Stimulated activated CD4-positive, alpha-beta T cell treated with anti-CD3 and anti-CD28 coated beads, Interleukin-1b, Interleukin-23, amount 100 ng/mL, for 4 hours (primary cell): ENCODE measurements at regions not wholly inside any gene's neighbourhood (a gene's known extent, or its start where the extent isn't known, plus 50 kb on each side); places are given as distances from the start of the nearest gene placed in this dataset.
"Not testable (repeated sequence)": the region's sequence is repeated elsewhere in the genome, so short reads cannot be mapped to it uniquely, and the experiment has no call there.

Source experiments
- DNase-seq, 2 donors: peaks; one replicate each; pipeline ENCODE4 v3.0.0-alpha.2; 2020; ENCODE audit warnings: low read depth in 2 of 2

GRCh38 chr16:61002479-61003204 lies 1033.6 kb downstream of the CDH8 start:
- DNase-seq = no peak

- DNase-seq = no peak
Measured at GRCh38 chr16:60991886-60992285, 1044.4 kb downstream of the CDH8 start.

GRCh38 chr16:60989592-60989991 lies 1046.6 kb downstream of the CDH8 start:
- no peak for DNase-seq

GRCh38 chr16:60979119-60979518 lies 1057.1 kb downstream of the CDH8 start:
- DNase-seq = no peak

- DNase-seq = no peak
Measured at GRCh38 chr16:60949800-60950199, 1086.4 kb downstream of the CDH8 start.

- no peak for DNase-seq
Measured at GRCh38 chr16:60945225-60945624, 1091.0 kb downstream of the CDH8 start.

- not testable (repeated sequence) for DNase-seq
Measured at GRCh38 chr16:60936189-60936588, 1100.0 kb downstream of the CDH8 start.

GRCh38 chr16:60932600-60932999 lies 1103.6 kb downstream of the CDH8 start:
- no peak for DNase-seq

- DNase-seq = no peak
Measured at GRCh38 chr16:60930291-60930690, 1105.9 kb downstream of the CDH8 start.

- no peak for DNase-seq
Measured at GRCh38 chr16:60922920-60923319, 1113.3 kb downstream of the CDH8 start.

GRCh38 chr16:60914334-60914733 lies 1121.9 kb downstream of the CDH8 start:
- DNase-seq = no peak

GRCh38 chr16:60907645-60908044 lies 1128.6 kb downstream of the CDH8 start:
- no peak for DNase-seq

GRCh38 chr16:60905811-60906210 lies 1130.4 kb downstream of the CDH8 start:
- no peak for DNase-seq

GRCh38 chr16:60902114-60902513 lies 1134.1 kb downstream of the CDH8 start:
- no peak for DNase-seq

GRCh38 chr16:60882816-60883215 lies 1153.4 kb downstream of the CDH8 start:
- DNase-seq = no peak

- DNase-seq = no peak
Measured at GRCh38 chr16:60852635-60853034, 1183.6 kb downstream of the CDH8 start.

- DNase-seq = no peak
Measured at GRCh38 chr16:60821661-60822060, 1214.6 kb downstream of the CDH8 start.

- no peak for DNase-seq
Measured at GRCh38 chr16:60820361-60820760, 1215.9 kb downstream of the CDH8 start.

GRCh38 chr16:60818465-60818864 lies 1217.8 kb downstream of the CDH8 start:
- no peak for DNase-seq

GRCh38 chr16:60816461-60816860 lies 1219.8 kb downstream of the CDH8 start:
- no peak for DNase-seq

GRCh38 chr16:60815865-60816264 lies 1220.4 kb downstream of the CDH8 start:
- no peak for DNase-seq

GRCh38 chr16:60815033-60815432 lies 1221.2 kb downstream of the CDH8 start:
- DNase-seq = no peak

- DNase-seq = no peak
Measured at GRCh38 chr16:60811657-60812056, 1224.6 kb downstream of the CDH8 start.

GRCh38 chr16:60811051-60811608 lies 1225.1 kb downstream of the CDH8 start:
- DNase-seq = no peak
